HepG2 (cell line): ENCODE measurements at regions not wholly inside any gene's neighbourhood (a gene's known extent, or its start where the extent isn't known, plus 50 kb on each side); places are given as distances from the start of the nearest gene placed in this dataset.

Experiments used
- JUNB ChIP-seq: sonication (generic); formaldehyde crosslinking; IDR thresholded peaks from 2 replicates; pipeline ENCODE4 v1.8.0; 2022; ENCODE audit warnings: missing genetic modification reagents, mild to moderate bottlenecking, borderline replicate concordance
- MTERF4 ChIP-seq: sonication (generic); formaldehyde crosslinking; IDR thresholded peaks from 2 replicates; pipeline ENCODE4 v1.8.0; 2023; ENCODE audit warnings: mild to moderate bottlenecking, missing genetic modification reagents
- ZNF562 ChIP-seq: sonication (generic); formaldehyde crosslinking; IDR thresholded peaks from 2 replicates; pipeline ENCODE4 v1.8.0; 2022; ENCODE audit warnings: missing genetic modification reagents, borderline replicate concordance
- ZNF609 ChIP-seq: sonication (generic); formaldehyde crosslinking; IDR thresholded peaks from 2 replicates; pipeline ENCODE4 v1.4.0; 2020; ENCODE audit warnings: mild to moderate bottlenecking, missing genetic modification reagents, borderline replicate concordance
- TF ChIP-seq, protein P1 (sequence below): sonication (generic); formaldehyde crosslinking; IDR thresholded peaks from 2 replicates; pipeline ENCODE4 v1.4.0; 2020; ENCODE audit warnings: low read depth, mild to moderate bottlenecking, missing genetic modification reagents

DNA sequence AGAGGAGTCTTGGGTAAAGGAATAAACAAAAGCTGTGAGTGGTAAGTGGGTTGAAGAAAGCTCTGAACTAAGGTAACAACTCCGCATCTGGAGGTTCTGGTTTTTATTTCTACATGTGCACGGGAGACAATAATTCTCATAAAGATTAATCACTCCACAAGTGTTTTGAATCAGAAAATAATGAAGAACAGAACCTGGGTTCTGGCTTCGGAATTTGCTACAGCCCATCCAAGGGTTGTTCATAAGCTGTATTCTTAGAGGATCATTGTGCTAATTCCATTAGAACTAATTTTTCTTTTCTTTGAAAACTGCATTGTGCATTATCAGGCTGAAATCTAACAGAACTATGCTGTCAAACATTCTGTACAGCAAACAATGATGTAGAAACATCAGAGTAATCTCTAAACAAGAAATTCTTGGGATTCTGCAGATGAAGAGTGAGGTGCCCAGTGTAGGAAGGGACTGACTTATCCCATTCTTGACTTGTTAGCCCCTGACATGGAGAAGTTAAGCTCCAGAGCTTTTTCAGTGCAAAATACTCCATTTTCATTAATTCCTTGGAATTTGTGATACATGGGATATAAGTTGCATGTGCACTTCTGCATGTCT lies 368.2 kb downstream of the COG6 start (continued):
- TF ChIP-seq MTERF4 (CRISPR knock-in tag) (no peak), ZNF609 (CRISPR knock-in tag) (no peak), ZNF562 (CRISPR knock-in tag) (no peak), JUNB (CRISPR knock-in tag) (no peak)
- TF ChIP-seq, protein P1, sequence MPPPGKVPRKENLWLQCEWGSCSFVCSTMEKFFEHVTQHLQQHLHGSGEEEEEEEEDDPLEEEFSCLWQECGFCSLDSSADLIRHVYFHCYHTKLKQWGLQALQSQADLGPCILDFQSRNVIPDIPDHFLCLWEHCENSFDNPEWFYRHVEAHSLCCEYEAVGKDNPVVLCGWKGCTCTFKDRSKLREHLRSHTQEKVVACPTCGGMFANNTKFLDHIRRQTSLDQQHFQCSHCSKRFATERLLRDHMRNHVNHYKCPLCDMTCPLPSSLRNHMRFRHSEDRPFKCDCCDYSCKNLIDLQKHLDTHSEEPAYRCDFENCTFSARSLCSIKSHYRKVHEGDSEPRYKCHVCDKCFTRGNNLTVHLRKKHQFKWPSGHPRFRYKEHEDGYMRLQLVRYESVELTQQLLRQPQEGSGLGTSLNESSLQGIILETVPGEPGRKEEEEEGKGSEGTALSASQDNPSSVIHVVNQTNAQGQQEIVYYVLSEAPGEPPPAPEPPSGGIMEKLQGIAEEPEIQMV (CRISPR knock-in tag), result no peak
- TF ChIP-seq, all 625 proteins: peak for 0
